SK-MEL-5 (cell line): ENCODE measurements at regions not wholly inside any gene's neighbourhood (a gene's known extent, or its start where the extent isn't known, plus 50 kb on each side); places are given as distances from the start of the nearest gene placed in this dataset.
A peak's percentile ranks its signal among the peaks of the same experiment; 100 is the strongest.

Source experiments
- DNase-seq: peaks from one replicate; pipeline ENCODE4 v3.0.0-alpha.2; 2016; ENCODE audit warnings: low read depth, low spot score
- in situ Hi-C: cut with HindIII; loops from 2 replicates; pipeline ENCODE4 v1.10.0; 2016; ENCODE audit warnings: low sequenced_read_pairs, high pct_unique_total_duplicates, low pct_unique_long_range_greater_than_20kb

- in situ Hi-C loops = no loop called here
- DNase-seq = no peak
Observed at GRCh38 chr14:97390096-97390724, 593.0 kb downstream of the VRK1 start.

- in situ Hi-C loops = no loop called here
- DNase-seq = no peak
Observed at GRCh38 chr14:97393244-97393643, 596.1 kb downstream of the VRK1 start.

GRCh38 chr14:97395068-97395467 lies 597.9 kb downstream of the VRK1 start:
- no peak for DNase-seq
- in situ Hi-C loops = no loop called here

GRCh38 chr14:97401714-97402113 lies 604.5 kb downstream of the VRK1 start:
- DNase-seq = no peak
- in situ Hi-C loops = no loop called here

DNA sequence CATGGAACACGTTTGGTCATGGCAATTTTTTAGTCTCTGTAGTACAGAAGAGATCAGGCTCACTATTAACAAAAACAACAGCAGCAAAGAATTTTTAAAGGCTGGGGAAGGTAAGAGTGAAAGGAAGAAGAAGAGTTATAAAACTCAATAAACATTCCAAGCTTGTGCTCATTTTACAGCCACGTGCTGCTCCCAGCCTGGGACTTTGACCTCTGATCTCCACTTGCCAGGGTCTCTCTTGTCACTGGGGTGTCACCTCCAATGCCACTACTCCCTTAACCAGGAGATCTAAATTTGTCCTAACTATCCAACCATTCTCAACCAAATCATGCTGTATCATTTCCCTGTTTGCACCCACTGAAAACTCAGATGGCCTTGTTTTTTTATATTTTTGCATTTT lies 605.1 kb downstream of the VRK1 start:
- in situ Hi-C loops = no loop called here
- no peak for DNase-seq

GRCh38 chr14:97407701-97408407 lies 610.7 kb downstream of the VRK1 start:
- no peak for DNase-seq
- in situ Hi-C loops = no loop called here

- DNase-seq = no peak
- in situ Hi-C loops = no loop called here
Observed at GRCh38 chr14:97408503-97408902, 611.3 kb downstream of the VRK1 start.

GRCh38 chr14:97408937-97409815 lies 612.0 kb downstream of the VRK1 start:
- DNase-seq = no peak
- in situ Hi-C loops = no loop called here

- in situ Hi-C loops = no loop called here
- DNase-seq = peak; percentile 24
Observed at GRCh38 chr14:97410667-97411620, 613.8 kb downstream of the VRK1 start.

- in situ Hi-C loops = no loop called here
- no peak for DNase-seq
Observed at GRCh38 chr14:97411938-97412612, 614.9 kb downstream of the VRK1 start.

DNA sequence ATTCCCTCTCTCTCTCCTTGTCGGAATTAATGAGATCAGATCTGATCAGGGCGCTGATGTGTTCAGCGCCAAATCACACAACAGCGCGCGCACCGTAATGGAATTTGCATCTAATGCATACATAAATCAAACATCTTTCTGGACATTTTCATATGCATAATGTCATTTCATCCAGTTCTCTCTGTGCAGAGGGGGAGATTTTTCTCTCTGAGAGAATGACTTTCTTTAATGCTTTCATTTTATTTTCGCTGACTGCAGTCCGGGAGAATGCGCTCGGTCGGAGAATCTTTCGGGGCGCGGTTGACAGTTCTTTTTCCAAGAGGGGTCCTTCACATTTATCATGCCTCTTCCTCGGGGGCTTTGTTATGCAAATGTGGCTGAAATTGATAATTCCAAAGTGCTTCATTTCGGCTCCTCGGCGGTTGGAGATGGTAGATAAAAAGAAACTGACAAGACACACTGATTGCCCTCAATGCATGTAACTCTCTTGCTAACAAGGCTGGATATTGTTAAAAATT lies 615.9 kb downstream of the VRK1 start:
- DNase-seq = no peak
- in situ Hi-C loops = no loop called here

DNA sequence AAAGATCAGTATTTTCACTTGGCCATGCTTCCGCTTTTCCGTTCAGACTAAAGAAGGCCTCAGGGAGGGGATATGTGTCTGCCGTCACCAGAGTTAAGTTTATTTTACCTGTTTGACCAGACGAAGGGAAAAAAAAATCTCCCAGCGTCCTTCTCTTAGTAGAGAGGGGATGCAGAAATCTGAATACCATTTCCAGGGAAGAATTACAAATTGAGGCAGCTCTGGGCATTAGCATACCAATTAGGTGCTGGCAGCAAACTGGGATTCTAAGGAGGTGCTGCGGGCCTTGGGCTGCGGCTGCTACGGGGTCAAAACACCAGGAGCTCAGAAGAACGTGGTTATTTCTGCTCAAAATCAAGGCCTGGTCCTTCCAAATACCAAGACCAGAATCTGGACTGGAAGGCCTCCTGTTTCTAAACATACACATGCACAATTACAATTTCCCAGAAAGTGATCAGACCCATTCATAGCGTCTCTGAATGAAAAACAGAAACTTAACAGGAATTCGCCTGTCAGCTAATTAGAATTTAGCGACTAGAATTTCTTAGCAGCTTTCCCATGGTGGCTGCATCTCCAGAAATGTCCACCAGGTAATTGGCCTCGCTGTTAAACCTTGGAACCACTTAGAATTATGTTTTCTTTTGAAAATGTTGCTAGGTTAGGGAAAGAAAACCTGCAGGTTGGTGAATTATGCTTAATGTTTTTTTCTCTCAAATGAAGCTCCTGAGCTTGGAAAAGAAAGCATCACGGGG lies 617.0 kb downstream of the VRK1 start:
- no peak for DNase-seq
- in situ Hi-C loops = no loop called here

DNA sequence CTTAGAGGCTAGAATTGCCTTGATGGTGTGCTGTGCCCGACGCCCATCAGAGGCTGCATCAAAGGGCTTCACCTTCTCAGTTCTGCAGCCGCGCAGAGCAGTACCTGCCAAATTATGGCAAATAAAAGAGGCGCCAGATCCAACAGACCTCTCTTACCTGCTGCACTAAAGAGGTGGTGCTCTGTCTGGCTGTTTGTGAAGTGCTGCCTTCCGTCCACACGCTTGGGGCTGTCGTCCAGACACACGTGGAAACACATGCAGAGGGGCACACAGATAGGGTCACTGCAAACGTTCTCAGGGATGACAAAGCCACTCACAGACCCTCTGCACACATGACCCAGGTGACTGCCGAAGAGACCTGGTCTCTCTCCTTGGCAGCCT lies 617.5 kb downstream of the VRK1 start:
- DNase-seq = no peak

GRCh38 chr14:97415907-97416306 lies 618.7 kb downstream of the VRK1 start:
- in situ Hi-C loops = no loop called here
- no peak for DNase-seq

More for the DNA sequence above, 617.5 kb downstream of the VRK1 start:
- in situ Hi-C loops = no loop called here

- in situ Hi-C loops = no loop called here
- DNase-seq = no peak
Observed at GRCh38 chr14:97416550-97416949, 619.4 kb downstream of the VRK1 start.

- in situ Hi-C loops = no loop called here
- DNase-seq = no peak
Observed at GRCh38 chr14:97417331-97417730, 620.1 kb downstream of the VRK1 start.
